Panc1 (cell line): ENCODE measurements at regions not wholly inside any gene's neighbourhood (a gene's known extent, or its start where the extent isn't known, plus 50 kb on each side); places are given as distances from the start of the nearest gene placed in this dataset.

Experiments used
- ATAC-seq: fragments of 200-7000 bp; cut with Tn5 transposase; 2 replicates; pipeline ENCODE4 v1.9.1; 2020; ENCODE audit warnings: mild to moderate bottlenecking, moderate library complexity
- BruUV-seq: library from RNA; stranded (reverse); fragments of 400-500 nt; replicated peaks from 2 replicates; lab custom pipeline; 2021; lab: Mats Ljungman, UMichigan
- CTCF ChIA-PET: fragments of 300-600 bp; sonication (Branson Sonifier 250); formaldehyde crosslinking; loops from one replicate; lab custom pipeline; 2022; ENCODE audit warnings: antibody characterized with exemption; lab: Charles Lee
- POLR2A ChIA-PET: fragments of 300-600 bp; sonication (Branson Sonifier 250); formaldehyde crosslinking; loops from one replicate; lab custom pipeline; 2022; ENCODE audit warnings: antibody characterized with exemption; lab: Charles Lee
- DNase-seq: peaks from one replicate; pipeline ENCODE4 v3.0.0-alpha.2; 2010; ENCODE audit warnings: low read depth, low spot score
- H3K27ac ChIP-seq: 2 replicates; pipeline ENCODE4 v1.5.1; 2011; ENCODE audit warnings: mild to moderate bottlenecking, low read length, inconsistent platforms
- H3K27me3 ChIP-seq: fragments of 200-500 bp; sonication (Bioruptor generic); 2 replicates; pipeline ENCODE4 v1.6.0; 2014; ENCODE audit warnings: low read length, inconsistent platforms; ENCODE audit not compliant: control insufficient read depth, insufficient read depth
- H3K36me3 ChIP-seq: fragments of 200-500 bp; sonication (Bioruptor generic); 2 replicates; pipeline ENCODE4 v1.5.1; 2014; ENCODE audit warnings: inconsistent platforms, mild to moderate bottlenecking, low read length, moderate library complexity; ENCODE audit not compliant: control insufficient read depth, insufficient read depth
- H3K4me1 ChIP-seq: 2 replicates; pipeline ENCODE4 v1.5.1; 2011; ENCODE audit warnings: inconsistent platforms, mild to moderate bottlenecking, low read length, moderate library complexity; ENCODE audit not compliant: control insufficient read depth, insufficient read depth
- H3K4me3 ChIP-seq, 2 experiments: 2 replicates each; pipeline ENCODE4 v1.5.1; 2011 to 2012; ENCODE audit warnings: low read depth in 2 of 2, low read length in 2 of 2, mild to moderate bottlenecking in 2 of 2, inconsistent platforms in 1 of 2, moderate library complexity in 1 of 2
- H3K9me3 ChIP-seq: fragments of 200-500 bp; sonication (Bioruptor generic); 2 replicates; pipeline ENCODE4 v1.5.1; 2014; ENCODE audit warnings: low read depth, mild to moderate bottlenecking, inconsistent platforms, low read length, moderate library complexity; ENCODE audit not compliant: control insufficient read depth, insufficient read depth
- POLR2AphosphoS5 ChIP-seq: IDR thresholded peaks from 2 replicates; pipeline ENCODE4 v1.6.1; 2012; ENCODE audit warnings: mild to moderate bottlenecking, low read depth, low read length, moderate library complexity
- SIN3A ChIP-seq: IDR thresholded peaks from 2 replicates; pipeline ENCODE4 v1.6.1; 2012; ENCODE audit warnings: low read depth, mild to moderate bottlenecking, low read length, moderate library complexity, borderline replicate concordance; ENCODE audit not compliant: insufficient read depth
- TCF7L2 ChIP-seq: IDR thresholded peaks from 2 replicates; pipeline ENCODE4 v1.6.1; 2011; ENCODE audit warnings: mild to moderate bottlenecking, low read depth, low read length, inconsistent platforms
- in situ Hi-C: cut with HindIII; loops from 2 replicates; pipeline ENCODE4 v1.10.0; 2016; ENCODE audit warnings: low sequenced_read_pairs, low pct_unique_long_range_greater_than_20kb
- intact Hi-C: fragments of 100-400 bp; cut with micrococcal nuclease; formaldehyde crosslinking; loops from one replicate; pipeline ENCODE4 v1.10.0; 2022; ENCODE audit not compliant: unreplicated experiment
- TF ChIP-seq, protein P1 (sequence below), 2 experiments: IDR thresholded peaks; 2 replicates each; pipeline ENCODE4 v1.6.1; 2011 to 2012; ENCODE audit warnings: low read depth in 2 of 2, control low read depth in 1 of 2, low read length in 1 of 2, mild to moderate bottlenecking in 1 of 2, moderate library complexity in 1 of 2; ENCODE audit not compliant: insufficient read depth in 1 of 2
- TF ChIP-seq, protein P2 (sequence below): fragments of 450-650 bp; IDR thresholded peaks from 2 replicates; pipeline ENCODE4 v1.5.1; 2017; ENCODE audit warnings: mild to moderate bottlenecking

DNA sequence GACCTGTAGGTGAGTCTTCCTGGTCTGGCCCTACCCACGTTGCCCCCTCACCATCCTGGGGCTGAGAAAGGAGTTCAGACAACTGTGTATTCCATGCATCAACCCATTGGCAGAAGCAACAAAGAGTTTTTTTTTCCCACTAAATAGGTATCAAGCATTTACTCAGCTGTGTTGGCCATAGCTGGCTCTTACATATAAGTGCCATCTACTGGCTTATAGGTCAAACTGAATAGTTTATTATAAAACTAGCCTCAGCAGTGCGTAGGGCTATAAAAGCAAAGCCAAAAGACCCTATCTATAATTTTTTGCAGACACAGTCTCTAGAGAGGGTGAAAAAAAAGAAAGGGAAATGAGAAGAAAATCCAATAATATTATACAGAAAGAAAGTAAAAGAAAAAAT, 765.2 kb upstream of the MGAT4C start:
- no peaks in the 10 kb centered on the region for H3K4me1 ChIP-seq
- intact Hi-C loops: no loop called here
- POLR2A ChIA-PET: no interaction called here
- CTCF ChIA-PET: no interaction called here
- H3K9me3 ChIP-seq: peaks cover 7% of the 10 kb centered on the region
- ATAC-seq (no peak), DNase-seq (no peak)
- in situ Hi-C loops: no loop called here
- no peaks in the 10 kb centered on the region for H3K27me3 ChIP-seq
- no TSS peak for BruUV-seq
- no peak overlapping the region for H3K4me3 ChIP-seq
- no peaks in the 10 kb centered on the region for H3K36me3 ChIP-seq
- H3K27ac ChIP-seq: no peak overlapping the region
- TF ChIP-seq TCF7L2: no peak
- TF ChIP-seq, protein P1, sequence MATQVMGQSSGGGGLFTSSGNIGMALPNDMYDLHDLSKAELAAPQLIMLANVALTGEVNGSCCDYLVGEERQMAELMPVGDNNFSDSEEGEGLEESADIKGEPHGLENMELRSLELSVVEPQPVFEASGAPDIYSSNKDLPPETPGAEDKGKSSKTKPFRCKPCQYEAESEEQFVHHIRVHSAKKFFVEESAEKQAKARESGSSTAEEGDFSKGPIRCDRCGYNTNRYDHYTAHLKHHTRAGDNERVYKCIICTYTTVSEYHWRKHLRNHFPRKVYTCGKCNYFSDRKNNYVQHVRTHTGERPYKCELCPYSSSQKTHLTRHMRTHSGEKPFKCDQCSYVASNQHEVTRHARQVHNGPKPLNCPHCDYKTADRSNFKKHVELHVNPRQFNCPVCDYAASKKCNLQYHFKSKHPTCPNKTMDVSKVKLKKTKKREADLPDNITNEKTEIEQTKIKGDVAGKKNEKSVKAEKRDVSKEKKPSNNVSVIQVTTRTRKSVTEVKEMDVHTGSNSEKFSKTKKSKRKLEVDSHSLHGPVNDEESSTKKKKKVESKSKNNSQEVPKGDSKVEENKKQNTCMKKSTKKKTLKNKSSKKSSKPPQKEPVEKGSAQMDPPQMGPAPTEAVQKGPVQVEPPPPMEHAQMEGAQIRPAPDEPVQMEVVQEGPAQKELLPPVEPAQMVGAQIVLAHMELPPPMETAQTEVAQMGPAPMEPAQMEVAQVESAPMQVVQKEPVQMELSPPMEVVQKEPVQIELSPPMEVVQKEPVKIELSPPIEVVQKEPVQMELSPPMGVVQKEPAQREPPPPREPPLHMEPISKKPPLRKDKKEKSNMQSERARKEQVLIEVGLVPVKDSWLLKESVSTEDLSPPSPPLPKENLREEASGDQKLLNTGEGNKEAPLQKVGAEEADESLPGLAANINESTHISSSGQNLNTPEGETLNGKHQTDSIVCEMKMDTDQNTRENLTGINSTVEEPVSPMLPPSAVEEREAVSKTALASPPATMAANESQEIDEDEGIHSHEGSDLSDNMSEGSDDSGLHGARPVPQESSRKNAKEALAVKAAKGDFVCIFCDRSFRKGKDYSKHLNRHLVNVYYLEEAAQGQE (IDR thresholded peaks at IDR 0.05; ENCODE audit: insufficient read depth in 1 of 2, low read depth in 2 of 2, low read length in 1 of 2): no peak
- no peak for TF ChIP-seq SIN3A
- TF ChIP-seq, protein P2, sequence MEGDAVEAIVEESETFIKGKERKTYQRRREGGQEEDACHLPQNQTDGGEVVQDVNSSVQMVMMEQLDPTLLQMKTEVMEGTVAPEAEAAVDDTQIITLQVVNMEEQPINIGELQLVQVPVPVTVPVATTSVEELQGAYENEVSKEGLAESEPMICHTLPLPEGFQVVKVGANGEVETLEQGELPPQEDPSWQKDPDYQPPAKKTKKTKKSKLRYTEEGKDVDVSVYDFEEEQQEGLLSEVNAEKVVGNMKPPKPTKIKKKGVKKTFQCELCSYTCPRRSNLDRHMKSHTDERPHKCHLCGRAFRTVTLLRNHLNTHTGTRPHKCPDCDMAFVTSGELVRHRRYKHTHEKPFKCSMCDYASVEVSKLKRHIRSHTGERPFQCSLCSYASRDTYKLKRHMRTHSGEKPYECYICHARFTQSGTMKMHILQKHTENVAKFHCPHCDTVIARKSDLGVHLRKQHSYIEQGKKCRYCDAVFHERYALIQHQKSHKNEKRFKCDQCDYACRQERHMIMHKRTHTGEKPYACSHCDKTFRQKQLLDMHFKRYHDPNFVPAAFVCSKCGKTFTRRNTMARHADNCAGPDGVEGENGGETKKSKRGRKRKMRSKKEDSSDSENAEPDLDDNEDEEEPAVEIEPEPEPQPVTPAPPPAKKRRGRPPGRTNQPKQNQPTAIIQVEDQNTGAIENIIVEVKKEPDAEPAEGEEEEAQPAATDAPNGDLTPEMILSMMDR: no peak
- no peak for TF ChIP-seq POLR2AphosphoS5

GRCh38 chr12:87020071-87020470, 763.9 kb upstream of the MGAT4C start:
- intact Hi-C loops: no loop called here
- H3K4me1 ChIP-seq: no peaks in the 10 kb centered on the region
- no TSS peak for BruUV-seq
- ChIA-PET POLR2A (no interaction called here), CTCF (no interaction called here)
- in situ Hi-C loops: no loop called here
- DNase-seq: no peak
- peaks cover 7% of the 10 kb centered on the region for H3K9me3 ChIP-seq
- no peak overlapping the region for H3K27ac ChIP-seq
- H3K27me3 ChIP-seq: no peaks in the 10 kb centered on the region
- H3K4me3 ChIP-seq: no peak overlapping the region
- no peaks in the 10 kb centered on the region for H3K36me3 ChIP-seq
- TF ChIP-seq SIN3A (no peak), TCF7L2 (no peak), POLR2AphosphoS5 (no peak)
- no peak for ATAC-seq

- H3K4me1 ChIP-seq: no peaks in the 10 kb centered on the region
- ChIA-PET POLR2A (no interaction called here), CTCF (no interaction called here)
- no TSS peak for BruUV-seq
- no peak for DNase-seq
- TF ChIP-seq POLR2AphosphoS5: no peak
- TF ChIP-seq, protein P2: no peak
- no peak for TF ChIP-seq SIN3A
- TF ChIP-seq, protein P1 (IDR thresholded peaks at IDR 0.05; ENCODE audit: insufficient read depth in 1 of 2, low read depth in 2 of 2, low read length in 1 of 2): no peak
- TF ChIP-seq TCF7L2: no peak
- H3K27ac ChIP-seq: no peak overlapping the region
- no peak overlapping the region for H3K4me3 ChIP-seq
- no peaks in the 10 kb centered on the region for H3K27me3 ChIP-seq
- in situ Hi-C loops (no loop called here), intact Hi-C loops (no loop called here)
- peaks cover 7% of the 10 kb centered on the region for H3K9me3 ChIP-seq
- no peak for ATAC-seq
- H3K36me3 ChIP-seq: no peaks in the 10 kb centered on the region
These were observed 759.2 kb upstream of the MGAT4C start for GRCh38 chr12:87015352-87015751.
